ENCODE measurements at regions not wholly inside any gene's neighbourhood (a gene's known extent, or its start where the extent isn't known, plus 50 kb on each side); places are given as distances from the start of the nearest gene placed in this dataset.
A peak's percentile ranks its signal among the peaks of the same experiment; 100 is the strongest.
"Not testable (repeated sequence)": the region's sequence is repeated elsewhere in the genome, so short reads cannot be mapped to it uniquely, and the experiment has no call there.

GRCh38 chr14:106115401-106115800, 589.0 kb downstream of the TMEM121 start:
- Mint-ChIP-seq H3K4me3 (no peak overlapping the region), H3K36me3 (no peaks in the 10 kb centered on the region), H3K27me3 (peaks cover 30% of the 10 kb centered on the region), H3K4me1 (peaks cover 34% of the 10 kb centered on the region), H3K9me3 (no peaks in the 10 kb centered on the region), H3K27ac (peak overlapping the region; percentile 58)
- CTCF ChIA-PET, result interaction anchor here (0.9 to 1.8 kb wide), 5 partner anchors 15 to 354 kb away, joined by 3 to 9 read pairs (median 3); no protein-coding TSS in a partner anchor
- DNase-seq, result no peak

GRCh38 chr14:106116339-106116930, 590.1 kb downstream of the TMEM121 start:
- H3K27ac Mint-ChIP-seq, H3K9me3 Mint-ChIP-seq, H3K36me3 Mint-ChIP-seq, H3K4me3 Mint-ChIP-seq: not testable (repeated sequence)
- Mint-ChIP-seq H3K4me1 (peaks cover 40% of the 10 kb centered on the region), H3K27me3 (peaks cover 30% of the 10 kb centered on the region)
- CTCF ChIA-PET, result interaction anchor here (0.8 to 1.8 kb wide), 5 partner anchors 13 to 422 kb away, joined by 3 to 9 read pairs (median 4); no protein-coding TSS in a partner anchor
- peak; percentile 37 for DNase-seq

- CTCF ChIA-PET, result interaction anchor here (0.9 to 1.5 kb wide), 2 partner anchors 22 to 81 kb away, joined by 3 read pairs; no protein-coding TSS in a partner anchor
- H3K4me3 Mint-ChIP-seq, result no peak overlapping the region
- no peaks in the 10 kb centered on the region for H3K9me3 Mint-ChIP-seq
- no peaks in the 10 kb centered on the region for H3K36me3 Mint-ChIP-seq
- peak overlapping the region; percentile 56 for H3K27ac Mint-ChIP-seq
- peaks cover 45% of the 10 kb centered on the region for H3K27me3 Mint-ChIP-seq
- no peak for DNase-seq
- H3K4me1 Mint-ChIP-seq, result peaks cover 40% of the 10 kb centered on the region
These were observed 593.7 kb downstream of the TMEM121 start for GRCh38 chr14:106120101-106120500.

DNA sequence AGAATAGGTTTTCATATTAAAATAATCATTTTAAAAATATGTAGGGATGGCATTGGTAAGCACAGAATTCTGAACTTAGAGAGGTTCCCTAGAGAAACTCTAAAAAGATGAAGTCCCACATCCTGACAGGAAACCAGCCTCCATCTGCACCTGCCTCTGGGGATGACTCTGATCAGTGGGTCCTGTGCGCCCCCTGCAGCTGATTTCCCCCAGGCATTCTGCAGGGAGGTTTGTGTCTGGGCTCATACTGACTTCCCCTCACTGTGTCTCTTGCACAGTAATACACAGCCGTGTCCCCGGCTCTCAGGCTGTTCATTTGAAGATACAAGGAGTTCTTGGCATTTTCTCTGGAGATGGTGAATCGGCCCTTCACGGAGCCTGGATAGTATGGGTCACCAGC, 602.9 kb downstream of the TMEM121 start:
- H3K9me3 Mint-ChIP-seq, result no peaks in the 10 kb centered on the region
- no peak overlapping the region for H3K27ac Mint-ChIP-seq
- H3K27me3 Mint-ChIP-seq, result peaks cover 17% of the 10 kb centered on the region
- H3K4me3 Mint-ChIP-seq, result no peak overlapping the region
- DNase-seq, result peak; percentile 65
- CTCF ChIA-PET, result interaction anchor here (0.6 to 2.8 kb wide), 11 partner anchors 12 to 339 kb away, joined by 3 to 15 read pairs (median 3); no protein-coding TSS in a partner anchor
- H3K4me1 Mint-ChIP-seq, result peaks cover 26% of the 10 kb centered on the region
- no peaks in the 10 kb centered on the region for H3K36me3 Mint-ChIP-seq

GRCh38 chr14:106129904-106130661, 603.7 kb downstream of the TMEM121 start:
- H3K4me1 Mint-ChIP-seq, result peaks cover 26% of the 10 kb centered on the region
- not testable (repeated sequence) for DNase-seq, H3K9me3 Mint-ChIP-seq, H3K36me3 Mint-ChIP-seq, H3K4me3 Mint-ChIP-seq
- CTCF ChIA-PET, result interaction anchor here (0.6 to 2.8 kb wide), 9 partner anchors 12 to 338 kb away, joined by 3 to 15 read pairs (median 3); no protein-coding TSS in a partner anchor
- peak overlapping the region; percentile 65 for H3K27ac Mint-ChIP-seq
- H3K27me3 Mint-ChIP-seq, result peaks cover 17% of the 10 kb centered on the region

- peaks cover 21% of the 10 kb centered on the region for H3K4me1 Mint-ChIP-seq
- not testable (repeated sequence) for H3K36me3 Mint-ChIP-seq, H3K27ac Mint-ChIP-seq, DNase-seq, H3K4me3 Mint-ChIP-seq, H3K27me3 Mint-ChIP-seq, H3K9me3 Mint-ChIP-seq
- CTCF ChIA-PET, result interaction anchor here (2.1 kb wide), 1 partner anchor 8 kb away, joined by 8 read pairs; no protein-coding TSS in a partner anchor
These were observed 606.7 kb downstream of the TMEM121 start for GRCh38 chr14:106133126-106133525.

- H3K4me1 Mint-ChIP-seq, result peaks cover 6% of the 10 kb centered on the region
- no peak overlapping the region for H3K4me3 Mint-ChIP-seq
- no peak for DNase-seq
- no peaks in the 10 kb centered on the region for H3K36me3 Mint-ChIP-seq
- H3K27ac Mint-ChIP-seq, result no peak overlapping the region
- peaks cover 5% of the 10 kb centered on the region for H3K27me3 Mint-ChIP-seq
- CTCF ChIA-PET, result no interaction called here
- no peaks in the 10 kb centered on the region for H3K9me3 Mint-ChIP-seq
These were observed 608.5 kb downstream of the TMEM121 start for GRCh38 chr14:106134886-106135285.

GRCh38 chr14:106141242-106142220, 615.1 kb downstream of the TMEM121 start:
- DNase-seq, result peak; percentile 55
- Mint-ChIP-seq H3K27ac (no peak overlapping the region), H3K4me3 (no peak overlapping the region), H3K36me3 (no peaks in the 10 kb centered on the region), H3K27me3 (peaks cover 24% of the 10 kb centered on the region), H3K9me3 (no peaks in the 10 kb centered on the region), H3K4me1 (peaks cover 11% of the 10 kb centered on the region)
- CTCF ChIA-PET, result interaction anchor here (0.8 to 2.9 kb wide), 12 partner anchors 9 to 329 kb away, joined by 3 to 15 read pairs (median 4); no protein-coding TSS in a partner anchor

- H3K9me3 Mint-ChIP-seq, DNase-seq, H3K36me3 Mint-ChIP-seq, H3K27ac Mint-ChIP-seq, H3K4me3 Mint-ChIP-seq: not testable (repeated sequence)
- H3K27me3 Mint-ChIP-seq, result peaks cover 40% of the 10 kb centered on the region
- CTCF ChIA-PET, result interaction anchor here (1.0 to 1.8 kb wide), 3 partner anchors 8 to 65 kb away, joined by 4 to 5 read pairs (median 5); no protein-coding TSS in a partner anchor
- peaks cover 13% of the 10 kb centered on the region for H3K4me1 Mint-ChIP-seq
These were observed 619.3 kb downstream of the TMEM121 start for GRCh38 chr14:106145731-106146130.

GRCh38 chr14:106153362-106153955, 627.1 kb downstream of the TMEM121 start:
- H3K4me3 Mint-ChIP-seq, H3K4me1 Mint-ChIP-seq, H3K9me3 Mint-ChIP-seq, H3K36me3 Mint-ChIP-seq, H3K27ac Mint-ChIP-seq: not testable (repeated sequence)
- CTCF ChIA-PET, result interaction anchor here (0.8 to 1.9 kb wide), 4 partner anchors 9 to 221 kb away, joined by 3 to 7 read pairs (median 4); no protein-coding TSS in a partner anchor
- peak; percentile 85 for DNase-seq
- peaks cover 33% of the 10 kb centered on the region for H3K27me3 Mint-ChIP-seq

DNA sequence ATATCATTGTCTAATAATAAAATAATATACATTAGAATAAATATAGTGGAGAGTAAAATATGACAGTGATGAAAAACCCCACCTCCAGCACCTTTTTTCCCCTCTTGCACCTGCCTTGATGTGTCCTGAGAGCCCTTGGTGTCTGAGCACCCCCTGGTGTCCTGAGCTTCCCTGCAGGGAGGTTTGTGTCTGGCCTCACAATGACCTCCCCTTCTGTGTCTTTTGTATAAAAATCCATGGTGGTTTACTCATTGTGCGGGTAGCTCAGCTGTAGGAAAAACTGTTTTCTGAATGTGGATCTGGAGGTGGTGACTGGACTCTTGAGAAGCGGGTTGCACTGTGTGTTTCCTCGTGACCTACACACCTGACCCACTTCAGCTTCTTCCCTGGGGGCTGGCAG, 636.9 kb downstream of the TMEM121 start:
- Mint-ChIP-seq H3K27ac (no peak overlapping the region), H3K4me1 (peaks cover 11% of the 10 kb centered on the region), H3K9me3 (no peaks in the 10 kb centered on the region), H3K27me3 (peaks cover 56% of the 10 kb centered on the region), H3K4me3 (no peak overlapping the region), H3K36me3 (no peaks in the 10 kb centered on the region)
- DNase-seq, result no peak
- CTCF ChIA-PET, result interaction anchor here (1.4 to 1.6 kb wide), 4 partner anchors 9 to 37 kb away, joined by 4 to 7 read pairs (median 6); no protein-coding TSS in a partner anchor

GRCh38 chr14:106163812-106164211, 637.4 kb downstream of the TMEM121 start:
- not testable (repeated sequence) for DNase-seq, H3K27ac Mint-ChIP-seq, H3K36me3 Mint-ChIP-seq, H3K9me3 Mint-ChIP-seq, H3K4me3 Mint-ChIP-seq
- peaks cover 11% of the 10 kb centered on the region for H3K4me1 Mint-ChIP-seq
- peaks cover 56% of the 10 kb centered on the region for H3K27me3 Mint-ChIP-seq
- CTCF ChIA-PET, result interaction anchor here (1.4 to 1.6 kb wide), 4 partner anchors 10 to 37 kb away, joined by 4 to 7 read pairs (median 6); no protein-coding TSS in a partner anchor

- DNase-seq, result no peak
- CTCF ChIA-PET, result interaction anchor here (1.1 kb wide), 1 partner anchor 13 kb away, joined by 3 read pairs; no protein-coding TSS in a partner anchor
- Mint-ChIP-seq H3K4me1 (peaks cover 20% of the 10 kb centered on the region), H3K36me3 (no peaks in the 10 kb centered on the region), H3K27ac (no peak overlapping the region), H3K4me3 (no peak overlapping the region), H3K9me3 (no peaks in the 10 kb centered on the region), H3K27me3 (peaks cover 54% of the 10 kb centered on the region)
These were observed 639.8 kb downstream of the TMEM121 start for GRCh38 chr14:106166232-106166631.
